ENCODE measurements at regions not wholly inside any gene's neighbourhood (a gene's known extent, or its start where the extent isn't known, plus 50 kb on each side); places are given as distances from the start of the nearest gene placed in this dataset.

DNA sequence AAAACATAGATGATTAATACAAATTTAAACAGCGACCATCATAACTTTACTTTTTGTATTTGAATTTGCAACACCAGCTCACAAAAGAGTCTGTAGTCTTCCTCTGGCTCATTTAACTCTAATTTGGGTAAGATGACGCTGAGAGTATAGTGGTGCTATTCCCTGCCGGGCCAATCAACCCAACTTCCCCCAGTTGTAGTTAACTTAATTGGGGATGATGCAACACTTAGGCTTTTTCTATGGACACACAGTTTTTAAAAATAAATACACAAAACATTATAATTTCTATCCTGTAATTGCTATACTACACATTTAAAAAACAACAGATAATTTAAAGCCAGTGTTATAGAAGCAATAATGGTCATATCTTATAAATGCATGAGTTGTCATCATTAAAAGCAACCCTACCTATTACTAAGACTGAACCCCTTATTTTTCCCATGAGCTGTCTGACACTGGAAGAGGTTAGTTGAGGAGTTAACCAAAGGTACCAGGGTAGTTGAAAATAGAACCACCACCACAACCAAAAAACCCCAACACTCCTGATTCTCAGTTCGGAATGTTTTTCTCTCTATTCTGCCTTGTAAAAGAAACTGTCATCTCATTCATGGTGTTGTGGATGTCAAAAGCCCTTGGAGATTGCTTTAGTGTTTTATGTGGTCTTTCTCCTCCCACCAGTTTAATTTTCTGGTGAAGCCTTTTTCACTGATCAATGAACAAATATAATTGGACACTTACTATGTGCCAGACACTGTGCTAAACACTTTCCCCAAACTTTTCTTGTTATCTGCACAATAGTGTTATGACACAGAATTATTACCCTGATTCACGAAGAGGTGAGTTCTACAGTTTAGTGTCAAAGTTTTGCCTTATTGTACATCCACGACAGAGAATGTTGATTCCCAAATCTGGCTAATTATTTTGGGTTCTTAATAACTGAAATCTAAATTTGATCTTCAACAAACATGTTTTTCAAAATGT lies 61.5 kb upstream of the RAPGEF2 start:
- no peak for DNase-seq

DNA sequence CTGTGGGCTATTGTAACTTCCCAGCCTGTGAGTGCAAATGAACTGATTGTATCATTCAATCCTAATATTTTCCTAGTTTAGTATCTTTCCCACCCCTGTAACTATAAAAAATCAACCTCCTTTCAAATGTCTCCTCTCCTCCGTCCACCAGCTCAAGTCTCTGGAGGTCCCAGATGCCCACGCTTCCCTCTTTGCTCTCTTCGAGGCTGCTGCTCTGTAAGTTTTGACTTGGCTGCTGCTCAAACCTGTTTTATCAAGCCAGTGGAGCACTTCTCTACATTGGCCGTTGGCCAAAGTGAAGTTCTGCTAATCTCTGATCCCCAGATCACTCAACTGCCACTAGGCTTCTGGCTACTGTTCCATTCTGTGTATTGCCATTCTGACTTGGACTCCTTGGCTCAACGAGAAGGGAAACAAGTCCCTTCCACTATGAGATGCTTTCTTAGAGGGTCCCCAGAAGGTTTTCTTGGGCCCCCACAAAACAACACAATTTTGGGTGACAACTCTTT lies 60.7 kb upstream of the RAPGEF2 start:
- no peak for DNase-seq

- DNase-seq: no peak
These were observed 60.0 kb upstream of the RAPGEF2 start for GRCh38 chr4:159042868-159043267.

GRCh38 chr4:159043861-159044260 lies 59.0 kb upstream of the RAPGEF2 start:
- DNase-seq: no peak

DNA sequence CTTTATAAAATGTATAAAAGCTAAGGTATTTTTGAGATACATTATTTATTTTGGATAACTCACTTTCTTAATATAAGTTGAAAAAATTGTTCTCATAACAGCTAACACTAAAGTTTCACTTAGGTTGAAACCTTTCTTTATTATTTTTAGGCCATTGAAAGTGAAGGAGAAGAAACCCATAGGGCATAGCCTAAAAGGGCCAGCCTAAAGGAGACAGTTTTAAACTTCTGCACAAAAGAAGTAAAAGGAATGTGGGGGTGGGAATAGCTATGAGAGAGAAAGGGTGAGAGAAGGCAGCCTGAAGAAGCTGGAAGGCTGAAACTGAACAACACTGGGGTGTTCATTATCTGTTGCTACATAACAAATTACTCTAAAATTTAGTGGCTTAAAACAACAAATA lies 57.6 kb upstream of the RAPGEF2 start:
- DNase-seq: no peak

GRCh38 chr4:159046683-159047082 lies 56.2 kb upstream of the RAPGEF2 start:
- no peak for DNase-seq

GRCh38 chr4:159047478-159048165 lies 55.3 kb upstream of the RAPGEF2 start:
- DNase-seq: no peak

DNA sequence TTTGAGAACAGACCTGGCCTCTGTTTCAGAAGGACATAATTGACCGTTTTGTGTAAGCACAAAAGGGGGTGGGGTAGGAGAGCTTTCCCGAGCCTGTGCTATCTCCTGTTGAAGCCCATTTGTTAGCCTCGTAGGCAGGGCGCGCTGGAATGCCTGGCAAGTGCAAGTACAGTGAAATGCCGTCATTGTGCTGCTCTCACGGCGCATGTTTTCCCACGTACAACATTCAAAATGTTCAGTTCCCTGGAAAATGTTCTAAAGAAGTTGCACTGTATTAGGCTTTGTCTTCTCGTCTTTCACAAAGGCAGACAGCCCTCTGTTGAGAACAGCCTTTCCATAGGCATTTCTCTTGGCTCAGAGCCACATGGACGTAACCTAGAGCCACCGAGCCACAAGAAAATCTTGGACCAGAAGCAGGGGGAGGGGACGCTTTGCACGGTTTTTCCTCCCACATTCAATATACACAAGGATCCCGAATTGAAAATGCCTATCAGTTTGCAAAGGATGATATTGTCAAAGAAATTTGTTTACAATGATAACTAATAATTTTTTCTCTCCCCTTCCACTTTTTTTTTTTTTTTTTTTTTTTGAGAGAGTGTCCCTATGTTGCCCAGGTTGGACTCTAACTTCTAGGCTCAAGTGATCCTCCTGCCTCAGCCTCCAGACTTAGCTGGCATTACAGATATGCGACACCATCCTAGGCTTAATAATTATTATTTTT lies 54.6 kb upstream of the RAPGEF2 start:
- peak; percentile 50 for DNase-seq

- no peak for DNase-seq
These were observed 53.0 kb upstream of the RAPGEF2 start for GRCh38 chr4:159049780-159050375.

- no peak for DNase-seq
These were observed 51.4 kb upstream of the RAPGEF2 start for GRCh38 chr4:159051245-159052071.

- no peak for DNase-seq
These were observed 50.6 kb upstream of the RAPGEF2 start for GRCh38 chr4:159052315-159052714.

Measured in occipital lobe (tissue), 1 donor.